ENCODE measurements at regions not wholly inside any gene's neighbourhood (a gene's known extent, or its start where the extent isn't known, plus 50 kb on each side); places are given as distances from the start of the nearest gene placed in this dataset.
"Not testable (repeated sequence)": the region's sequence is repeated elsewhere in the genome, so short reads cannot be mapped to it uniquely, and the experiment has no call there.

GRCh38 chr16:26840691-26841090 lies 226.0 kb upstream of the C16orf82 start:
- Mint-ChIP-seq H3K4me1 (no peaks in the 10 kb centered on the region), H3K4me3 (no peak overlapping the region), H3K36me3 (ENCODE audit: low read depth) (no peaks in the 10 kb centered on the region), H3K9me3 (ENCODE audit: low read depth) (no peaks in the 10 kb centered on the region), H3K27me3 (peaks cover 4% of the 10 kb centered on the region), H3K27ac (no peak overlapping the region)
- POLR2A ChIA-PET: no interaction called here
- intact Hi-C loops (cut with DNase I, micrococcal nuclease): no loop called here
- no peak for DNase-seq
- CTCF ChIA-PET: no interaction called here
- ATAC-seq: no peak

DNA sequence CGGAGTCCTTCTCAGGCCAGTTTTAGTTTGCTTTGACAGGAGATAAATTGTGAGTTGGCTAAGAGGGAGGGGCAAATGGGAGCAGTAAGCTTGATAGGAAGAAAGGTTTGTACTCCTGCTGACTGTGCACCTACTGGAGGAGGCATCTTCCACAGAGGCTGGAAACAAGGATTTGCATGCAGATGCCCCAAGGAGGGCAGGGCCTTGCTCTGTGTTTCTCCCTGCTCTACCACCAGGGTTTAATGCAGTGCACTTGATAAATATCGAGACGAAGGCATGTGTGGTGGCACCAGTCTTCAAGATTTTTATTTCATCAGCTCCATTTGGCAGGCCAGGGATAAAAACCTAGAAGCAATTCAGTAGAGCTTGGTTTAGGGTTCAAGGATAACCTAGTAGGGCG lies 210.5 kb upstream of the C16orf82 start:
- Mint-ChIP-seq H3K9me3 (ENCODE audit: low read depth) (peaks cover 15% of the 10 kb centered on the region), H3K4me1 (no peaks in the 10 kb centered on the region), H3K27ac (no peak overlapping the region), H3K36me3 (ENCODE audit: low read depth) (no peaks in the 10 kb centered on the region), H3K4me3 (no peak overlapping the region), H3K27me3 (peaks cover 7% of the 10 kb centered on the region)
- ATAC-seq: no peak
- ChIA-PET POLR2A (no interaction called here), CTCF (interaction anchor here (0.6 to 1.0 kb wide), 2 partner anchors 15 to 1011 kb away, joined by 3 to 5 read pairs; no protein-coding TSS in a partner anchor)
- intact Hi-C loops (cut with DNase I, micrococcal nuclease): no loop called here
- DNase-seq: no peak

GRCh38 chr16:26856791-26857190 lies 209.9 kb upstream of the C16orf82 start:
- peaks cover 16% of the 10 kb centered on the region for H3K9me3 Mint-ChIP-seq (ENCODE audit: low read depth)
- H3K4me3 Mint-ChIP-seq: no peak overlapping the region
- no peak overlapping the region for H3K27ac Mint-ChIP-seq
- POLR2A ChIA-PET: no interaction called here
- CTCF ChIA-PET: interaction anchor here (1.0 kb wide), 1 partner anchor 15 kb away, joined by 5 read pairs; no protein-coding TSS in a partner anchor
- no peaks in the 10 kb centered on the region for H3K4me1 Mint-ChIP-seq
- no peaks in the 10 kb centered on the region for H3K36me3 Mint-ChIP-seq (ENCODE audit: low read depth)
- intact Hi-C loops (cut with DNase I, micrococcal nuclease): no loop called here
- ATAC-seq: no peak
- no peak for DNase-seq
- peaks cover 7% of the 10 kb centered on the region for H3K27me3 Mint-ChIP-seq

GRCh38 chr16:26857371-26857770 lies 209.4 kb upstream of the C16orf82 start:
- Mint-ChIP-seq H3K4me3 (no peak overlapping the region), H3K9me3 (ENCODE audit: low read depth) (peaks cover 16% of the 10 kb centered on the region), H3K27me3 (peaks cover 7% of the 10 kb centered on the region), H3K4me1 (no peaks in the 10 kb centered on the region), H3K36me3 (ENCODE audit: low read depth) (no peaks in the 10 kb centered on the region), H3K27ac (no peak overlapping the region)
- DNase-seq (no peak), ATAC-seq (no peak)
- ChIA-PET CTCF (no interaction called here), POLR2A (no interaction called here)
- intact Hi-C loops (cut with DNase I, micrococcal nuclease): no loop called here

GRCh38 chr16:26860506-26860905 lies 206.2 kb upstream of the C16orf82 start:
- ChIA-PET CTCF (no interaction called here), POLR2A (no interaction called here)
- Mint-ChIP-seq H3K4me3 (no peak overlapping the region), H3K27me3 (peaks cover 2% of the 10 kb centered on the region), H3K4me1 (no peaks in the 10 kb centered on the region), H3K9me3 (ENCODE audit: low read depth) (peaks cover 16% of the 10 kb centered on the region), H3K27ac (no peak overlapping the region), H3K36me3 (ENCODE audit: low read depth) (no peaks in the 10 kb centered on the region)
- intact Hi-C loops (cut with DNase I, micrococcal nuclease): no loop called here
- DNase-seq: no peak
- ATAC-seq: no peak

- POLR2A ChIA-PET: no interaction called here
- CTCF ChIA-PET: interaction anchor here (0.6 to 1.2 kb wide), 2 partner anchors 16 to 100 kb away, joined by 3 read pairs; no protein-coding TSS in a partner anchor
- no peaks in the 10 kb centered on the region for H3K4me1 Mint-ChIP-seq
- H3K9me3 Mint-ChIP-seq (ENCODE audit: low read depth): peaks cover 16% of the 10 kb centered on the region
- H3K36me3 Mint-ChIP-seq (ENCODE audit: low read depth): no peaks in the 10 kb centered on the region
- no peak for ATAC-seq
- H3K27ac Mint-ChIP-seq: no peak overlapping the region
- DNase-seq: no peak
- intact Hi-C loops (cut with DNase I, micrococcal nuclease): no loop called here
- no peak overlapping the region for H3K4me3 Mint-ChIP-seq
- peaks cover 9% of the 10 kb centered on the region for H3K27me3 Mint-ChIP-seq
Measured at GRCh38 chr16:26863931-26864330, 202.8 kb upstream of the C16orf82 start.

GRCh38 chr16:26874318-26874717 lies 192.4 kb upstream of the C16orf82 start:
- CTCF ChIA-PET; ATAC-seq; H3K36me3 Mint-ChIP-seq (ENCODE audit: low read depth); DNase-seq; POLR2A ChIA-PET; H3K9me3 Mint-ChIP-seq (ENCODE audit: low read depth); intact Hi-C loops (cut with DNase I, micrococcal nuclease); H3K4me1 Mint-ChIP-seq; H3K27me3 Mint-ChIP-seq; H3K27ac Mint-ChIP-seq; H3K4me3 Mint-ChIP-seq: not testable (repeated sequence)

- POLR2A ChIA-PET: no interaction called here
- Mint-ChIP-seq H3K9me3 (ENCODE audit: low read depth) (no peaks in the 10 kb centered on the region), H3K4me3 (no peak overlapping the region)
Measured at GRCh38 chr16:26877421-26877820, 189.3 kb upstream of the C16orf82 start.

GRCh38 chr16:26885674-26886073 lies 181.1 kb upstream of the C16orf82 start:
- DNase-seq (no peak), ATAC-seq (no peak)
- POLR2A ChIA-PET: no interaction called here
- Mint-ChIP-seq H3K27me3 (peaks cover 25% of the 10 kb centered on the region), H3K36me3 (ENCODE audit: low read depth) (no peaks in the 10 kb centered on the region), H3K9me3 (ENCODE audit: low read depth) (peaks cover 7% of the 10 kb centered on the region), H3K4me3 (no peak overlapping the region), H3K27ac (no peak overlapping the region), H3K4me1 (no peaks in the 10 kb centered on the region)
- intact Hi-C loops (cut with DNase I, micrococcal nuclease): no loop called here
- CTCF ChIA-PET: no interaction called here

More at GRCh38 chr16:26877421-26877820, 189.3 kb upstream of the C16orf82 start:
- Mint-ChIP-seq H3K4me1 (no peaks in the 10 kb centered on the region), H3K27me3 (peaks cover 5% of the 10 kb centered on the region), H3K27ac (no peak overlapping the region), H3K36me3 (ENCODE audit: low read depth) (no peaks in the 10 kb centered on the region)
- ATAC-seq (no peak), DNase-seq (no peak)
- intact Hi-C loops (cut with DNase I, micrococcal nuclease): no loop called here
- CTCF ChIA-PET: no interaction called here

DNA sequence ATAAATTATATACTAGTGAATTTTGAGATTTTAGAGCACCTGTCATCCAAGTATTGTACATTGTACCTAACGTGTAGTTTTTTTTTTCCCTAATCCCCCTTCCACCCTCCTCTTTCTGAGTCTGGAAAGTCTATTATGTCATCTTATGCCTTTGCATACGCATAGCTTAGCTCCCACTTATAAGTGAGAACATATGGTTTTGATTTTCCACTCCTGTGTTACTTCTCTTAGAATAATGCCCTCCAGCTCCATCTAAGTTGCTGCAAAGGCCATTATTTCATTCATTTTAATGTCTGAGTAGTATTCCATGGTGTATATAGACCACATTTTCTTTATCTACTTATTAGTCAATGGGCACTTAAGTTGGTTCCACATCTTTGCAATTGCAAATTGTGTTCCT lies 177.0 kb upstream of the C16orf82 start:
- no peaks in the 10 kb centered on the region for H3K36me3 Mint-ChIP-seq (ENCODE audit: low read depth)
- intact Hi-C loops (cut with DNase I, micrococcal nuclease): no loop called here
- DNase-seq: no peak
- peaks cover 2% of the 10 kb centered on the region for H3K9me3 Mint-ChIP-seq (ENCODE audit: low read depth)
- H3K4me3 Mint-ChIP-seq: no peak overlapping the region
- ChIA-PET CTCF (interaction anchor here (0.9 to 1.0 kb wide), 2 partner anchors 219 to 423 kb away, joined by 3 read pairs; no protein-coding TSS in a partner anchor), POLR2A (no interaction called here)
- H3K27me3 Mint-ChIP-seq: peaks cover 15% of the 10 kb centered on the region
- H3K4me1 Mint-ChIP-seq: no peaks in the 10 kb centered on the region
- no peak for ATAC-seq
- H3K27ac Mint-ChIP-seq: no peak overlapping the region

DNA sequence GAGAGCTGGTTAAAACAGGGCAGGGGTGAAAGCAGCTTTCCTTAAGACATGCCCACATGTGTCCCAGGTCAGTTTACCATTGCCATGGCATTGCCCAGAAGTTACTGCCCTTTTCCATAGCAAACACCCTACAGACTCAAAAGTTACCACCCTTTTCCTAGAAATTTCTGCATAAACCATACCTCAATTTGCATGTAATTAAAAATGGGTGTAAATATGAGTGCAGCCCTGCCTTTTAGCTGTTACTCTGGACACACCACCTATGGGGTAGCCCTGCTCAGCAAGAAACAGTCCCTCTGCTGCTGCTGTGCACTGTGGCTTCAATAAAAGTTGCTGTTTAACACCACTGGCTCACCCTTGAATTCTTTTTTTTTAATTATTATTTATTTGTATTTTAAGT lies 168.5 kb upstream of the C16orf82 start:
- DNase-seq (no peak), ATAC-seq (no peak)
- Mint-ChIP-seq H3K9me3 (ENCODE audit: low read depth) (no peaks in the 10 kb centered on the region), H3K27me3 (peaks cover 25% of the 10 kb centered on the region), H3K27ac (no peak overlapping the region), H3K36me3 (ENCODE audit: low read depth) (no peaks in the 10 kb centered on the region), H3K4me1 (no peaks in the 10 kb centered on the region), H3K4me3 (no peak overlapping the region)
- ChIA-PET CTCF (no interaction called here), POLR2A (no interaction called here)
- intact Hi-C loops (cut with DNase I, micrococcal nuclease): loop anchor here in 1 of 2 experiments (5.0 kb wide), 1 partner anchor 836 kb away; no protein-coding TSS in a partner anchor

DNA sequence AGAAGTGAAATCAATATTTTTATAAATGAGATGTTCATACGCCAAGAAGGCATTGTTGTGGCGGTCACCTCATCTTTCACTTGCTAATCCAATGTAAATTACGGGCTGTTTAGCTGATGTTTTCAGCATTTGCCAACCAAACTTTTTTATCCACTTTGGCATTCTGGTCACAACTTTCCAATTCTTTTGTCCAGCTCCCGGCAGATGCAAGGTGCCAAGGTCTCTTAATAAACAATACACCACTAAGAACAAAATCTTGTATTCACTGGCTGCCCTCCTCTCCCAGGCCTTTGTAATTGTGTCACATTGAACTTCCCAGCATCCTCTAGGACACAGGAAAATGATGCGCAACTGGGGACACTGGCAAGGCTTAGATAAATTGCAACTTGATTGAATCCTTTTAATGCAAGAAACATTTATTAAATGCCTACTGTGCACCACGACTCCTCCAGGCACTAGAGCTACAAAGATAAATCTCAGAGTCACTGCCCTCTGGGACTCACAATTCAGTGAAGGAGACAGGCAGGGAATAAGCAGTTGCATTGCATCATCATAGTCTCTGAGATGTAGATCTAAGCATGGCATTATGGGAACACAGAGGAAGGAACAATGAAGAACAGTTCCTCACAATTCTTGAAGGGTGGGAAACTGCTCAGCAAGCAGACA lies 165.4 kb upstream of the C16orf82 start:
- Mint-ChIP-seq H3K36me3 (ENCODE audit: low read depth) (no peaks in the 10 kb centered on the region), H3K4me1 (no peaks in the 10 kb centered on the region), H3K4me3 (no peak overlapping the region), H3K9me3 (ENCODE audit: low read depth) (no peaks in the 10 kb centered on the region), H3K27me3 (peaks cover 21% of the 10 kb centered on the region), H3K27ac (no peak overlapping the region)
- ChIA-PET POLR2A (no interaction called here), CTCF (no interaction called here)
- ATAC-seq (no peak), DNase-seq (no peak)
- intact Hi-C loops (cut with DNase I, micrococcal nuclease): no loop called here
